GM11168 (cell line): ENCODE measurements at regions not wholly inside any gene's neighbourhood (a gene's known extent, or its start where the extent isn't known, plus 50 kb on each side); places are given as distances from the start of the nearest gene placed in this dataset.
"Not testable (repeated sequence)": the region's sequence is repeated elsewhere in the genome, so short reads cannot be mapped to it uniquely, and the experiment has no call there.

Experiments
- in situ Hi-C: fragments of 300-500 bp; cut with MboI; formaldehyde crosslinking; loops from one replicate; pipeline ENCODE4 v1.12.0; 2022; ENCODE audit warnings: low sequenced_read_pairs; ENCODE audit not compliant: unreplicated experiment

GRCh38 chr2:88892788-88893187 lies 201.3 kb downstream of the RPIA start:
- in situ Hi-C loops: no loop called here

- in situ Hi-C loops: no loop called here
Observed at GRCh38 chr2:88896971-88897370, 205.5 kb downstream of the RPIA start.

GRCh38 chr2:88897715-88898114 lies 206.2 kb downstream of the RPIA start:
- in situ Hi-C loops: no loop called here

- in situ Hi-C loops: no loop called here
Observed at GRCh38 chr2:88903749-88904353, 212.4 kb downstream of the RPIA start.

- in situ Hi-C loops: no loop called here
Observed at GRCh38 chr2:88913280-88913679, 221.8 kb downstream of the RPIA start.

- in situ Hi-C loops: no loop called here
Observed at GRCh38 chr2:88919087-88919738, 227.7 kb downstream of the RPIA start.

GRCh38 chr2:88920399-88920798 lies 228.9 kb downstream of the RPIA start:
- in situ Hi-C loops: loop anchor here (10.0 kb wide), 1 partner anchor 46 kb away; no protein-coding TSS in a partner anchor

- in situ Hi-C loops: loop anchor here (10.0 kb wide), 1 partner anchor 50 kb away; no protein-coding TSS in a partner anchor
Observed at GRCh38 chr2:88924533-88924932, 233.1 kb downstream of the RPIA start.

GRCh38 chr2:88925770-88926462 lies 234.4 kb downstream of the RPIA start:
- in situ Hi-C loops: loop anchor here (10.0 kb wide), 1 partner anchor 51 kb away; no protein-coding TSS in a partner anchor

- in situ Hi-C loops: loop anchor here (10.0 kb wide), 1 partner anchor 52 kb away; no protein-coding TSS in a partner anchor
Observed at GRCh38 chr2:88927128-88927527, 235.7 kb downstream of the RPIA start.

GRCh38 chr2:88930659-88931058 lies 239.2 kb downstream of the RPIA start:
- in situ Hi-C loops: no loop called here

- in situ Hi-C loops: no loop called here
Observed at GRCh38 chr2:88932686-88933085, 241.2 kb downstream of the RPIA start.

GRCh38 chr2:88933091-88933490 lies 241.6 kb downstream of the RPIA start:
- in situ Hi-C loops: no loop called here

GRCh38 chr2:88933980-88934379 lies 242.5 kb downstream of the RPIA start:
- in situ Hi-C loops: no loop called here

GRCh38 chr2:88941178-88941577 lies 249.7 kb downstream of the RPIA start:
- in situ Hi-C loops: not testable (repeated sequence)

- in situ Hi-C loops: no loop called here
Observed at GRCh38 chr2:88942798-88943197, 251.3 kb downstream of the RPIA start.

GRCh38 chr2:88949336-88949735 lies 257.9 kb downstream of the RPIA start:
- in situ Hi-C loops: no loop called here

- in situ Hi-C loops: no loop called here
Observed at GRCh38 chr2:88950010-88950409, 258.5 kb downstream of the RPIA start.

- in situ Hi-C loops: no loop called here
Observed at GRCh38 chr2:88955607-88956006, 264.1 kb downstream of the RPIA start.

- in situ Hi-C loops: no loop called here
Observed at GRCh38 chr2:88959480-88960204, 268.2 kb downstream of the RPIA start.

- in situ Hi-C loops: not testable (repeated sequence)
Observed at GRCh38 chr2:88961323-88961722, 269.9 kb downstream of the RPIA start.
